ENCODE measurements at regions not wholly inside any gene's neighbourhood (a gene's known extent, or its start where the extent isn't known, plus 50 kb on each side); places are given as distances from the start of the nearest gene placed in this dataset.

- peak in 1 of 2 donors; percentile 1 for TF ChIP-seq CTCF (conservative IDR thresholded peaks at IDR 0.05 in 1 of 2, IDR thresholded peaks at IDR 0.05 in 1 of 2; ENCODE audit: extremely low read depth in 1 of 2, insufficient read depth in 1 of 2, low read depth in 1 of 2, low read length in 2 of 2)
- no peak for TF ChIP-seq EZH2 (IDR thresholded peaks at IDR 0.05; ENCODE audit: borderline replicate concordance, low read length)
These were observed 111.2 kb downstream of the SST start for GRCh38 chr3:187558990-187559389.
